Esophagus mucosa (tissue), 1 donor: ENCODE measurements at regions not wholly inside any gene's neighbourhood (a gene's known extent, or its start where the extent isn't known, plus 50 kb on each side); places are given as distances from the start of the nearest gene placed in this dataset.

ENCODE experiments used
- ATAC-seq: fragments of 200-7000 bp; cut with Tn5 transposase; one replicate; pipeline ENCODE4 v1.9.1; 2020
- donor health status: DM: yes; HTN: yes; CAD: no.

- ATAC-seq = no peak
Observed at GRCh38 chr1:147463022-147463421, 78.3 kb upstream of the BCL9 start.

- no peak for ATAC-seq
Observed at GRCh38 chr1:147466543-147466942, 74.8 kb upstream of the BCL9 start.

- ATAC-seq = no peak
Observed at GRCh38 chr1:147470079-147470478, 71.2 kb upstream of the BCL9 start.

- no peak for ATAC-seq
Observed at GRCh38 chr1:147472489-147472888, 68.8 kb upstream of the BCL9 start.

- no peak for ATAC-seq
Observed at GRCh38 chr1:147472966-147473732, 68.2 kb upstream of the BCL9 start.

- ATAC-seq = no peak
Observed at GRCh38 chr1:147473733-147474049, 67.6 kb upstream of the BCL9 start.

- no peak for ATAC-seq
Observed at GRCh38 chr1:147475488-147475887, 65.8 kb upstream of the BCL9 start.

GRCh38 chr1:147478521-147478920, 62.8 kb upstream of the BCL9 start:
- no peak for ATAC-seq

GRCh38 chr1:147479864-147480564, 61.3 kb upstream of the BCL9 start:
- ATAC-seq = no peak

- no peak for ATAC-seq
Observed at GRCh38 chr1:147480565-147480935, 60.8 kb upstream of the BCL9 start.

GRCh38 chr1:147486876-147487656, 54.2 kb upstream of the BCL9 start:
- no peak for ATAC-seq

GRCh38 chr1:147491098-147491497, 50.2 kb upstream of the BCL9 start:
- ATAC-seq = no peak
